ENCODE measurements at regions not wholly inside any gene's neighbourhood (a gene's known extent, or its start where the extent isn't known, plus 50 kb on each side); places are given as distances from the start of the nearest gene placed in this dataset.

DNA sequence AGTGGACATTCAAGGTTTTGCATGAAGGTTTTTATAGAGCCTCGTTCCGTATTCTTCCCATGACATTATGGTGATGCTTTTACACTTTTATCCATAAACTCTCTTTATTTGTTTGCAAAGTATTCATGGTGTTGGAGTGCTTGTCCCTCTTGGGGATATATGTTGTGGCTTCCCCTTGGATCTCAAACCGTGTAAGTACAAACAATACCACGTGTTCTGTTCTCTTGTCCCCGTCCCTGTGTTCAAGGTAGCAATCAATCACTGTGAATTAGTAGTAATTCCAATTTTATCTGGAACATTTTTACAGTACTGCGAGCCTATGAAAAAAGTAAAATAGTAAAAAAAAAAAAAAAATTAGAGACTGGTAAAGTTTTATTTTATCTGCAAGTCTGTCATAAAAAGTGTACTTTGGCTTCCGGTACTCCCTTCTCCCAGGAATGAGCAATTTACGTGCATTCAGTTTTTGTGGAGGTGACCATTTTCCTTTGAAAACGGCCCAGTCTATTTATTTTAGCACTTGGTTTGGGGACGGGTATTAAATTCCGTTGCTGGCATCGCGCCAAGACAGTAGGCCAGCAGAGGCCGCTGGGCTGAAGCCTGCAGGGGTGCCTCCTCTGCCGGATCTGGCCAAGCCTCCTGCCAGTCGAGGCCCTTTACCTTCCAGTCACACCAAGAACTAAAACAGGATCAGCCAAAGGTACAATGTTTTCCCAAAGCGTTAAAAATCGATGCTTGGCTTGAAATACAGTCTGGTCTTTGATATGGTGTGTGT lies 175.7 kb downstream of the SOCS6 start:
- TF ChIP-seq, protein P1, sequence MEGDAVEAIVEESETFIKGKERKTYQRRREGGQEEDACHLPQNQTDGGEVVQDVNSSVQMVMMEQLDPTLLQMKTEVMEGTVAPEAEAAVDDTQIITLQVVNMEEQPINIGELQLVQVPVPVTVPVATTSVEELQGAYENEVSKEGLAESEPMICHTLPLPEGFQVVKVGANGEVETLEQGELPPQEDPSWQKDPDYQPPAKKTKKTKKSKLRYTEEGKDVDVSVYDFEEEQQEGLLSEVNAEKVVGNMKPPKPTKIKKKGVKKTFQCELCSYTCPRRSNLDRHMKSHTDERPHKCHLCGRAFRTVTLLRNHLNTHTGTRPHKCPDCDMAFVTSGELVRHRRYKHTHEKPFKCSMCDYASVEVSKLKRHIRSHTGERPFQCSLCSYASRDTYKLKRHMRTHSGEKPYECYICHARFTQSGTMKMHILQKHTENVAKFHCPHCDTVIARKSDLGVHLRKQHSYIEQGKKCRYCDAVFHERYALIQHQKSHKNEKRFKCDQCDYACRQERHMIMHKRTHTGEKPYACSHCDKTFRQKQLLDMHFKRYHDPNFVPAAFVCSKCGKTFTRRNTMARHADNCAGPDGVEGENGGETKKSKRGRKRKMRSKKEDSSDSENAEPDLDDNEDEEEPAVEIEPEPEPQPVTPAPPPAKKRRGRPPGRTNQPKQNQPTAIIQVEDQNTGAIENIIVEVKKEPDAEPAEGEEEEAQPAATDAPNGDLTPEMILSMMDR (IDR thresholded peaks at IDR 0.05 in 4 of 5, conservative IDR thresholded peaks at IDR 0.05 in 1 of 5) = peak in 2 of 5 experiments; percentile 27 to 33
- no peak for TF ChIP-seq POLR2A (IDR thresholded peaks at IDR 0.05)
- Histone ChIP-seq H3K27me3 (no peaks in the 10 kb centered on the region), H3K4me3 (peak overlapping the region; percentile 13 to 44 (median 32)), H3K36me3 (no peaks in the 10 kb centered on the region), H3K9me3 (no peaks in the 10 kb centered on the region), H3K27ac (no peak overlapping the region), H3K4me1 (peaks cover 6 to 10% of the 10 kb centered on the region in 2 donors)
- ATAC-seq (peak; percentile 66 to 76), DNase-seq (peak; percentile 55 to 56)
- in situ Hi-C loops (cut with MboI; ENCODE audit: low sequenced_read_pairs in 4 of 4) (no loop called here), intact Hi-C loops (cut with DNase I; ENCODE audit: low total_unique reads) (no loop called here)

DNA sequence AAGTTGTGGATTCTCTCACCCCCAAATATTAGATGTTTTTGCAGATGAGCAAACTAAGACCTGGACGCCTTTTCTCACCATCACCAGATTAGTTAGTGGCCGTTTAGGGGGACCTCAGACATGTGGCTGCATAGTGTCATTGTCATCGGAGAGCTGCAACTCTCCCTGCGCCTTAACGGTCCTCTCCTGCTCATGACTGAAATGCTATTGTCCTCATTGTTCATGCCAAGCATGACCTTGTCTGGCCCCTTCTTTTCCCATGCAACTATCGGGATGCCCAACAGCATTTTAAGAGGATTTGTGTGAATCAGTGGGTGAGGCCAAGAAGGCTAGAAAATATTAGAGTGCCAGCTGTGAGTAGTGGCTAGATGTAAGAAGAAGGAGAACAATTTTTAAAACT lies 174.2 kb downstream of the SOCS6 start:
- no peaks in the 10 kb centered on the region for H3K27me3 ChIP-seq
- no peak overlapping the region for H3K27ac ChIP-seq
- H3K4me3 ChIP-seq = no peak overlapping the region
- peaks cover 6 to 10% of the 10 kb centered on the region in 2 donors for H3K4me1 ChIP-seq
- no peak for DNase-seq
- no peak for ATAC-seq
- in situ Hi-C loops (cut with MboI; ENCODE audit: low sequenced_read_pairs in 4 of 4) = no loop called here
- H3K36me3 ChIP-seq = no peaks in the 10 kb centered on the region
- TF ChIP-seq, protein P1 (IDR thresholded peaks at IDR 0.05 in 4 of 5, conservative IDR thresholded peaks at IDR 0.05 in 1 of 5) = no peak
- TF ChIP-seq POLR2A (IDR thresholded peaks at IDR 0.05) = no peak
- intact Hi-C loops (cut with DNase I; ENCODE audit: low total_unique reads) = no loop called here
- no peaks in the 10 kb centered on the region for H3K9me3 ChIP-seq

- no peak for ATAC-seq
- no peak for TF ChIP-seq POLR2A (IDR thresholded peaks at IDR 0.05)
- TF ChIP-seq, protein P1 (IDR thresholded peaks at IDR 0.05 in 4 of 5, conservative IDR thresholded peaks at IDR 0.05 in 1 of 5) = no peak
- DNase-seq = no peak
- in situ Hi-C loops (cut with MboI; ENCODE audit: low sequenced_read_pairs in 4 of 4) = no loop called here
- Histone ChIP-seq H3K4me1 (peaks cover 6 to 10% of the 10 kb centered on the region in 2 donors), H3K9me3 (no peaks in the 10 kb centered on the region), H3K27ac (no peak overlapping the region), H3K4me3 (no peak overlapping the region), H3K27me3 (no peaks in the 10 kb centered on the region), H3K36me3 (no peaks in the 10 kb centered on the region)
- intact Hi-C loops (cut with DNase I; ENCODE audit: low total_unique reads) = no loop called here
Observed at GRCh38 chr18:70462078-70462439, 173.2 kb downstream of the SOCS6 start.

DNA sequence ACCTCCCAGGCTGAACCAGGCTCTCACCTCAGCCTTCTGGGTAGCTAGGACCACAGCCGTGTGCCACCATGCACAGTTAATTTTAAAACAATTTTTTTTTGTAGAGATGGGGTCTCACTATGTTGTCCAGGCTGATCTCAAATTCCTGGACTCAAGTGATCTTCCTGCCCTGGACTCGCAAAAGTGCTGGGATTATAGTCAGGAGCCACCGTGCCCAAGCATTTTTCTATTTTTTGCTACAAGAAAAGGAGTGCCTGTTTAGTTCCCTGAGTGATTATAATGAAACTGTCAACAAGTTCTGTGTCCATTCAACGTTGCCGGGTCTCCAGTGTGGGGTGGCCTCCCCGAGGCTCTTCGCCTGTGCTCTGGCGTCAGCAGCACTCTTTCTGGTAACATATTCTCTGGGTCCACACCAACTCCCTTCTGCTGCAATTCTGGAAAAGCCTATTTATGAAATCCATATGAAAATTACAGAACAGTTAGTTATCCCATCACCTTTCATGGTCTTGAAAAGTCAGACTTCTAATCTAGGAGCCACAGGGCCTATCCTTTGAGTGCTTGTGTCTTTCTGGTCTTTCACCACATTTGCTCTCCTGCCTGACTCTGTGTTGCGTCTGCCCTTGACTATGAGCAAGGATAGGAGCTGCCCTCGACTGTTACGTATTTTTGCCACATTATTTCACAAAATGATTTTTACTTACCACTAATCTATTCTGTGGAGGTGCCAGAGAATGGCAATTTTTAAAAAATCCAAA lies 172.7 kb downstream of the SOCS6 start:
- Histone ChIP-seq H3K4me3 (no peak overlapping the region), H3K36me3 (no peaks in the 10 kb centered on the region), H3K4me1 (peaks cover 6 to 10% of the 10 kb centered on the region in 2 donors), H3K27ac (no peak overlapping the region), H3K27me3 (no peaks in the 10 kb centered on the region), H3K9me3 (no peaks in the 10 kb centered on the region)
- intact Hi-C loops (cut with DNase I; ENCODE audit: low total_unique reads) (no loop called here), in situ Hi-C loops (cut with MboI; ENCODE audit: low sequenced_read_pairs in 4 of 4) (no loop called here)
- TF ChIP-seq, protein P1 (IDR thresholded peaks at IDR 0.05 in 4 of 5, conservative IDR thresholded peaks at IDR 0.05 in 1 of 5) = no peak
- no peak for TF ChIP-seq POLR2A (IDR thresholded peaks at IDR 0.05)
- no peak for DNase-seq
- ATAC-seq = no peak
